ENCODE measurements at regions not wholly inside any gene's neighbourhood (a gene's known extent, or its start where the extent isn't known, plus 50 kb on each side); places are given as distances from the start of the nearest gene placed in this dataset.

- no peak overlapping the region for H3K9ac ChIP-seq (ENCODE audit: low read length)
- H3K9me3 ChIP-seq (ENCODE audit: insufficient read depth, low read length), result no peaks in the 10 kb centered on the region
- TF ChIP-seq EZH2phosphoT487 (IDR thresholded peaks at IDR 0.05; ENCODE audit: low read depth), result no peak
- TF ChIP-seq, protein P1, sequence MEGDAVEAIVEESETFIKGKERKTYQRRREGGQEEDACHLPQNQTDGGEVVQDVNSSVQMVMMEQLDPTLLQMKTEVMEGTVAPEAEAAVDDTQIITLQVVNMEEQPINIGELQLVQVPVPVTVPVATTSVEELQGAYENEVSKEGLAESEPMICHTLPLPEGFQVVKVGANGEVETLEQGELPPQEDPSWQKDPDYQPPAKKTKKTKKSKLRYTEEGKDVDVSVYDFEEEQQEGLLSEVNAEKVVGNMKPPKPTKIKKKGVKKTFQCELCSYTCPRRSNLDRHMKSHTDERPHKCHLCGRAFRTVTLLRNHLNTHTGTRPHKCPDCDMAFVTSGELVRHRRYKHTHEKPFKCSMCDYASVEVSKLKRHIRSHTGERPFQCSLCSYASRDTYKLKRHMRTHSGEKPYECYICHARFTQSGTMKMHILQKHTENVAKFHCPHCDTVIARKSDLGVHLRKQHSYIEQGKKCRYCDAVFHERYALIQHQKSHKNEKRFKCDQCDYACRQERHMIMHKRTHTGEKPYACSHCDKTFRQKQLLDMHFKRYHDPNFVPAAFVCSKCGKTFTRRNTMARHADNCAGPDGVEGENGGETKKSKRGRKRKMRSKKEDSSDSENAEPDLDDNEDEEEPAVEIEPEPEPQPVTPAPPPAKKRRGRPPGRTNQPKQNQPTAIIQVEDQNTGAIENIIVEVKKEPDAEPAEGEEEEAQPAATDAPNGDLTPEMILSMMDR (IDR thresholded peaks at IDR 0.05; ENCODE audit: low read depth, low read length), result no peak
- no peaks in the 10 kb centered on the region for H3K27me3 ChIP-seq (ENCODE audit: low read depth, low read length)
- 0 out of 2 replicates have a peak, but pooled peaks cover 3% of the 10 kb centered on the region for H3K4me1 ChIP-seq (ENCODE audit: low read length)
- no peak overlapping the region for H3K4me3 ChIP-seq (ENCODE audit: low read length)
- H3K79me2 ChIP-seq (ENCODE audit: low read length), result no peaks in the 10 kb centered on the region
- H4K20me1 ChIP-seq (ENCODE audit: insufficient read depth, low read length), result no peaks in the 10 kb centered on the region
- no peak overlapping the region for H2AFZ ChIP-seq (ENCODE audit: low read depth, low read length)
- no peak overlapping the region for H3K27ac ChIP-seq (ENCODE audit: low read length)
- no peaks in the 10 kb centered on the region for H3K36me3 ChIP-seq (replicated peaks; ENCODE audit: low read depth, low read length)
- no peak overlapping the region for H3K4me2 ChIP-seq (ENCODE audit: low read length)
These were observed 81.4 kb downstream of the SKA1 start for GRCh38 chr18:50456285-50456684.

DNA sequence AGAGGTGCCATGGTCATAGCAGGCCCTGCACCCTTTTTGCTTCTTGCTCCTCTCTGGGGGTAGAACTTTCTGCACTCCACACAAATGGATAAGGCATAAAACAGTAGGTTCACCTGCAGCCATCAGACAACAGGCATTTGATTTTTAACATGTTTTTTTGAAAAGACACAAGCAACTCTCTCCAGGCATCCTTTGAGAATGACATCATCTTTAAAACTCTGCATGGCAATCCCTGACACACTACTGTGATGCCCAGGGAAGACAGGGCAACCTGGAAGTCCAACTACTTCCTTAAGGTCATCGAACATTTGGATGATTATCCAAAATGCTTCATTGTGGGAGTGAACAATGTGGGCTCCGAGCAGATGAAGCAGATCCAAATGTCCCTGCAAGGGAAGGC is 82.8 kb downstream of the SKA1 start:
- no peaks in the 10 kb centered on the region for H3K79me2 ChIP-seq (ENCODE audit: low read length)
- TF ChIP-seq, protein P1 (IDR thresholded peaks at IDR 0.05; ENCODE audit: low read depth, low read length), result no peak
- TF ChIP-seq EZH2phosphoT487 (IDR thresholded peaks at IDR 0.05; ENCODE audit: low read depth), result no peak
- H3K9me3 ChIP-seq (ENCODE audit: insufficient read depth, low read length), result no peaks in the 10 kb centered on the region
- no peaks in the 10 kb centered on the region for H4K20me1 ChIP-seq (ENCODE audit: insufficient read depth, low read length)
- H3K27ac ChIP-seq (ENCODE audit: low read length), result no peak overlapping the region
- H3K4me2 ChIP-seq (ENCODE audit: low read length), result no peak overlapping the region
- no peaks in the 10 kb centered on the region for H3K36me3 ChIP-seq (replicated peaks; ENCODE audit: low read depth, low read length)
- no peak overlapping the region for H3K9ac ChIP-seq (ENCODE audit: low read length)
- no peak overlapping the region for H2AFZ ChIP-seq (ENCODE audit: low read depth, low read length)
- H3K27me3 ChIP-seq (ENCODE audit: low read depth, low read length), result no peaks in the 10 kb centered on the region
- 0 out of 2 replicates have a peak, but pooled peaks cover 3% of the 10 kb centered on the region for H3K4me1 ChIP-seq (ENCODE audit: low read length)
- no peak overlapping the region for H3K4me3 ChIP-seq (ENCODE audit: low read length)

DNA sequence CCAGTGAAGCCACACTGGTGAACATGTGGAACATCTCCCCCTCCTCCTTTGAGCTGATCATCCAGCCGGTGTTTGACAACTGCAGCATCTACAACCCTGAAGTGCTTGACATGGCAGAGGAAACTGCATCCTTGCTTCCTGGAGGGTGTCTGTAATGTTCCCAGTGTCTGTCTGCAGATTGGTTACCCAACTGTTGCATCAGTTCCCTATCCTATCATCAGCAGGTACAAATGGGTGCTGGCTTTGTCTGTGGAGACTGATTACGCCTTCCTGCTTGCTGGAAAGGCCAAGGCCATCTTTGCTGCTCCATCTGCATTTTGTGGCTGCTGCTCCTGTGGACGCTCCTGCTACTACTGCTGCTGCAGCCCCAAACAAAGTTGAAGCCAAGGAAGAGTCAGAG is 83.5 kb downstream of the SKA1 start:
- Histone ChIP-seq H3K9ac (ENCODE audit: low read length) (no peak overlapping the region), H3K36me3 (replicated peaks; ENCODE audit: low read depth, low read length) (no peaks in the 10 kb centered on the region)

DNA sequence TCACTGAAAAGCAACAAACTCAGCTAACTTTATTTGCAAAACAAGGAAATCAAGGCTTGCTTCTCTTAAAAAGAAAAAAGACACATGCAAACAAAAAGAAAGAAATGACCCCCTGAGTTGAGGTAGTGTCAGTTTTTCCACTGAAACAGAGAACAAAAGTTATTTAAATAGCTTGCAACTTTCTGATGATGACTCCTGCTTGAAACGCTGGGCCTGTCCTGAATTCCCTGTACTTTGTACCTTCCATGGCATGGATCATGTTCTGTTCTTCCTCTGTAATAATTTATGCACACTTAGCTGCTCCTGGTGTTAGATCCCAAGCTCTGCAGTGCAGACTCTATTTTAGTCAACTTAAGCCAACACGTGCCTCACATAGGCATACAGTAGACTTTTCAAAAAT is 84.0 kb downstream of the SKA1 start:
- H2AFZ ChIP-seq (ENCODE audit: low read depth, low read length), result no peak overlapping the region
- no peaks in the 10 kb centered on the region for H3K79me2 ChIP-seq (ENCODE audit: low read length)
- no peaks in the 10 kb centered on the region for H3K9me3 ChIP-seq (ENCODE audit: insufficient read depth, low read length)
- no peaks in the 10 kb centered on the region for H4K20me1 ChIP-seq (ENCODE audit: insufficient read depth, low read length)
- no peak overlapping the region for H3K4me2 ChIP-seq (ENCODE audit: low read length)
- 0 out of 2 replicates have a peak, but pooled peaks cover 3% of the 10 kb centered on the region for H3K4me1 ChIP-seq (ENCODE audit: low read length)
- no peaks in the 10 kb centered on the region for H3K27me3 ChIP-seq (ENCODE audit: low read depth, low read length)
- H3K27ac ChIP-seq (ENCODE audit: low read length), result no peak overlapping the region
- H3K9ac ChIP-seq (ENCODE audit: low read length), result no peak overlapping the region
- H3K36me3 ChIP-seq (replicated peaks; ENCODE audit: low read depth, low read length), result no peaks in the 10 kb centered on the region
- TF ChIP-seq, protein P1 (IDR thresholded peaks at IDR 0.05; ENCODE audit: low read depth, low read length), result no peak
- no peak overlapping the region for H3K4me3 ChIP-seq (ENCODE audit: low read length)

More for the DNA sequence above, 83.5 kb downstream of the SKA1 start:
- H3K79me2 ChIP-seq (ENCODE audit: low read length), result no peaks in the 10 kb centered on the region
- H4K20me1 ChIP-seq (ENCODE audit: insufficient read depth, low read length), result no peaks in the 10 kb centered on the region
- H3K9me3 ChIP-seq (ENCODE audit: insufficient read depth, low read length), result no peaks in the 10 kb centered on the region
- no peaks in the 10 kb centered on the region for H3K27me3 ChIP-seq (ENCODE audit: low read depth, low read length)
- no peak overlapping the region for H2AFZ ChIP-seq (ENCODE audit: low read depth, low read length)
- no peak overlapping the region for H3K4me2 ChIP-seq (ENCODE audit: low read length)
- no peak for TF ChIP-seq EZH2phosphoT487 (IDR thresholded peaks at IDR 0.05; ENCODE audit: low read depth)
- TF ChIP-seq, protein P1 (IDR thresholded peaks at IDR 0.05; ENCODE audit: low read depth, low read length), result no peak
- H3K27ac ChIP-seq (ENCODE audit: low read length), result no peak overlapping the region
- H3K4me1 ChIP-seq (ENCODE audit: low read length), result 0 out of 2 replicates have a peak, but pooled peaks cover 3% of the 10 kb centered on the region
- H3K4me3 ChIP-seq (ENCODE audit: low read length), result no peak overlapping the region
